BLaER1 treated with 17β-estradiol and CSF1 and Interleukin-3, amounts not matched to agents 10 nM and 100 nM (cell line): ENCODE measurements at regions not wholly inside any gene's neighbourhood (a gene's known extent, or its start where the extent isn't known, plus 50 kb on each side); places are given as distances from the start of the nearest gene placed in this dataset.

Experiments used
- H3K27ac ChIP-seq, 11 experiments: shearing (Covaris generic); formaldehyde crosslinking; 2 replicates each; pipeline ENCODE4 v1.8.1; 2022
- H3K27me3 ChIP-seq, 11 experiments: shearing (Covaris generic); formaldehyde crosslinking; 2 replicates each; pipeline ENCODE4 v1.8.1; 2022
- H3K36me3 ChIP-seq, 11 experiments: shearing (Covaris generic); formaldehyde crosslinking; 2 replicates each; pipeline ENCODE4 v1.8.1; 2022
- H3K4me1 ChIP-seq, 10 experiments: shearing (Covaris generic); formaldehyde crosslinking; 2 replicates each; pipeline ENCODE4 v1.8.1; 2022
- H3K4me2 ChIP-seq, 11 experiments: shearing (Covaris generic); formaldehyde crosslinking; 2 replicates each; pipeline ENCODE4 v1.8.1; 2022
- H3K4me3 ChIP-seq, 10 experiments: shearing (Covaris generic); formaldehyde crosslinking; 2 replicates each; pipeline ENCODE4 v1.8.1; 2022
- H3K9ac ChIP-seq, 11 experiments: shearing (Covaris generic); formaldehyde crosslinking; 2 replicates each; pipeline ENCODE4 v1.8.1; 2022
- H3K9me3 ChIP-seq, 11 experiments: shearing (Covaris generic); formaldehyde crosslinking; replicated peaks in 1 of 11; 2 replicates each; pipeline ENCODE4 v1.8.1; 2022
- H4K20me1 ChIP-seq, 11 experiments: shearing (Covaris generic); formaldehyde crosslinking; 2 replicates each; pipeline ENCODE4 v1.8.1; 2022
- Cebpa-rat ChIP-seq, 11 experiments: shearing (Covaris generic); IDR thresholded peaks; 2 replicates each; pipeline ENCODE4 v1.8.1; 2022

DNA sequence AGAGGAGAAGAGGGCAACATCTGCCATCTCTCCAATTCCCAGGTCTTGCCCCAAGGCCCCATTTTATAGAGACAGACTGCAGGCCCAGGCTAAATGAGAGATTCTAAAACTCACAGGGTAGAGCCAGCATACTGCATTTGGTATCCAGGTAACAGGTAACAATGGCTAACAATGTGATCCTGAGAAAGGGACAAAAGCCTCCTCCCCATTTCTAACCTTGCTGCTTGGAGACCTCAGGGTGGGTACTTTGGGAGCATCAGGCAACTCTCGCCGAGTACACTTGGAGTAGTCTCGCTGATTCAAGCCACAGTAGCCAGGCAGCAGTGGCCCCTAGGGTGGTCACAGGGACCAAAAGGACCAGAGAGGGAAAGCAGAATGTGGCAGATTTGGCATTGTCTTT is 162.6 kb upstream of the PLEKHA5 start:
- H3K9me3 ChIP-seq = no peaks in the 10 kb centered on the region
- no peaks in the 10 kb centered on the region for H3K36me3 ChIP-seq
- no peak overlapping the region for H3K27ac ChIP-seq
- no peak for TF ChIP-seq Cebpa-rat (IDR thresholded peaks at IDR 0.05)
- no peak overlapping the region for H3K9ac ChIP-seq
- no peaks in the 10 kb centered on the region for H3K4me1 ChIP-seq
- no peak overlapping the region for H3K4me3 ChIP-seq
- no peak overlapping the region for H3K4me2 ChIP-seq
- H4K20me1 ChIP-seq = no peaks in the 10 kb centered on the region; a peak in 1 of 22 replicates
- no peaks in the 10 kb centered on the region for H3K27me3 ChIP-seq

DNA sequence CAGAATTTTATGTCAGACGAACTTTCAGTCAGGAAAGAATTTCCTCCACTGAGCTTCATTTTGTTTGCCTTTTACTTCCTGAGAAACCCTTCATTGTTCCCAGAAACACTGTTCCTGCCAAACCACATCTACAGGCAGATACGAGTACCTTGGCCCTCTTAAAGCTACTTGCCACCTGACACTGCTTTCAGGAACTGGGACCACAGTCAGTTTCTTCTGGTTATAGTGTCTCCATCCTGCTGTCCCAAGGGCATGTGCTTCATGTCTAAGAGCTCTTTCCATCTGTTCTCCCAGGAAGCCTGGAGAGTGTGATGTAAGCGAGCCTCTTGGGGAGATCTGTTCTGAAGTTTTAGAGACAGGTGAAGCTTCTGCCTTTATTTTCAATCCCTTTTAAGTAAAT is 161.7 kb upstream of the PLEKHA5 start:
- H3K4me3 ChIP-seq = no peak overlapping the region
- H3K4me2 ChIP-seq = no peak overlapping the region
- H3K27ac ChIP-seq = no peak overlapping the region
- H3K27me3 ChIP-seq = no peaks in the 10 kb centered on the region
- no peak overlapping the region for H3K9ac ChIP-seq
- H3K9me3 ChIP-seq = no peaks in the 10 kb centered on the region
- H3K36me3 ChIP-seq = no peaks in the 10 kb centered on the region
- TF ChIP-seq Cebpa-rat (IDR thresholded peaks at IDR 0.05) = no peak
- H3K4me1 ChIP-seq = no peaks in the 10 kb centered on the region
- H4K20me1 ChIP-seq = no peaks in the 10 kb centered on the region; a peak in 1 of 22 replicates

DNA sequence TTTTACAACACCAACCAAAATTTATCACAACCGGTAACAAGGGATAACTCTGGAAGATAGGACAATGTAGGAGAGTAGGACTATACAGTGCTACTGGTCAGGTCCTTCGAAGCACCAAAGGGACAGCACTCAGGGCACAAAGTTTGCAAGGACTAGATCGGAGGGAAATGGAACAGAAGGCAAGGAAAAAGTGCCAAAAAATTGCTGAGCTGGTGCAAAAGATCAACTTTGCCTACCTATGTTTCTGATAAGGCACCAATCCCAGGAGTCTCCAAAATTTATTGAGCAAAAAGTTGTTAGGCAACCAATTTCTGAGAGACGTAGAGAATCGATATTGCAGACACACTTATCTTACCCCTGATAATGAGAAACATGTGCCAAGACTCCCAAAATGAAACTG is 160.0 kb upstream of the PLEKHA5 start:
- Histone ChIP-seq H3K4me2 (no peak overlapping the region), H3K4me1 (no peaks in the 10 kb centered on the region), H3K36me3 (no peaks in the 10 kb centered on the region), H3K9me3 (no peaks in the 10 kb centered on the region), H3K27me3 (no peaks in the 10 kb centered on the region), H4K20me1 (no peaks in the 10 kb centered on the region; a peak in 1 of 22 replicates), H3K4me3 (no peak overlapping the region), H3K27ac (no peak overlapping the region), H3K9ac (no peak overlapping the region)
- TF ChIP-seq Cebpa-rat (IDR thresholded peaks at IDR 0.05) = no peak

DNA sequence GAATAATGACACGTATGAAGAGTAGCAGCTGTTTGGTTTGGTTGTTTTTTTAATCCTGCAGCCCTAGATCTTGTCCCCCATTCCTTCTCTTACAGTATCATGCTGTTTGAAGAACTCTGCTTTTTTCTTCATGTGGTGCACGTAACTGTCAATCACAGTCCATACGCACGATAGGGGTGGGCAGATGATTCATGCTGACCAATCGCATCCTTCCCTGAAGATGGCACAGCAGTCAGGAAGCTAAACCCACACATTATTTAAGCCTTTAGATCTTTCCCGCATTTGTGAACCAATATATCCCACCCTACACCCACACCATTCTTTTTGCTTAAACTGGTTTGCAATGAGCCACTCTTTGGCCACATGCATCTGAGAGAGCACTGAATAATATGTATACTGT is 158.9 kb upstream of the PLEKHA5 start:
- H3K9ac ChIP-seq = no peak overlapping the region
- no peak overlapping the region for H3K4me2 ChIP-seq
- no peaks in the 10 kb centered on the region for H3K36me3 ChIP-seq
- H3K27me3 ChIP-seq = no peaks in the 10 kb centered on the region
- H3K4me1 ChIP-seq = no peaks in the 10 kb centered on the region
- no peaks in the 10 kb centered on the region for H3K9me3 ChIP-seq
- TF ChIP-seq Cebpa-rat (IDR thresholded peaks at IDR 0.05) = no peak
- no peaks in the 10 kb centered on the region for H4K20me1 ChIP-seq
- no peak overlapping the region for H3K27ac ChIP-seq
- H3K4me3 ChIP-seq = no peak overlapping the region

DNA sequence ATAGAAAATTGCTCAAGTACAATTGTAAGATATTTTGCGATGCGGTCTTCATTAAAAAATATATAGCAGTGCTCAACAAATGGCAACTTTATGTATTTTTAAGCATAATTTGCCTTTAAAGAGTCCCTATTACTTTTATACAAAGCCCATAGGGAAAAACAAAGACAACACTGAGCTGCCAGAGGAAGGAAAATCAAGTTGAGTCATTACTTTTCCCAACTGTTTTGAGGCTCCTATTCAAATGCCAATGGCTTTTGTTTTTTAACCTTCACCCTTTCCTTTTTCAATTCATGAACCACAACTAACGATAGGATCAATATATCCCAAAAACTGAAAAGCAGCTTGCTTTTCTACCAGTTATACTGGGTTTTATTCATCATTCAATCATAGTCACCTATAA is 157.6 kb upstream of the PLEKHA5 start:
- no peak for TF ChIP-seq Cebpa-rat (IDR thresholded peaks at IDR 0.05)
- no peaks in the 10 kb centered on the region for H4K20me1 ChIP-seq
- H3K27me3 ChIP-seq = no peaks in the 10 kb centered on the region
- H3K4me1 ChIP-seq = no peaks in the 10 kb centered on the region
- no peak overlapping the region for H3K9ac ChIP-seq
- no peaks in the 10 kb centered on the region for H3K36me3 ChIP-seq
- H3K27ac ChIP-seq = no peak overlapping the region
- H3K9me3 ChIP-seq = no peaks in the 10 kb centered on the region
- no peak overlapping the region for H3K4me2 ChIP-seq
- H3K4me3 ChIP-seq = no peak overlapping the region

DNA sequence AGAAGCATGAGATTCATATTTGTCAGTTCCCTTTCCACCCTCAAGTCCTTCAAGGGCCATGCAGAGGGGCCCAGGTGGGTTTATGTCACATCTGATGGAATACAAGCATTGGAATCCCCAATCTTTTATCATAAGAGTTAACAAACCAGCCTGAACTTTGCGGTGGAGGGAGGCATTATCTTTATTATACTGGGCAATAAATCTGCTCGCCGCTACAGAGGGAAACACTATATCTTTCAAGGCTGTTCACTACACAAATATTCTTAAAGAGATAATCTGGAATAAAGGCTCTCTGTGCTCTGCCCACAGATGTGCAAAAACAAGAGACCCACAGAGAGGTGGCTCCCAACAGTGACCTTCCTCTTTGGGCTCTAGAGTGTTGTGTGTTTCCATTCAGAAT is 153.6 kb upstream of the PLEKHA5 start:
- Histone ChIP-seq H3K9ac (no peak overlapping the region), H4K20me1 (no peaks in the 10 kb centered on the region), H3K9me3 (peaks cover 0 to 14% (median 8%) of the 10 kb centered on the region in 11 experiments; a peak in 12 of 22 replicates), H3K4me1 (no peaks in the 10 kb centered on the region), H3K27me3 (no peaks in the 10 kb centered on the region), H3K4me3 (no peak overlapping the region), H3K27ac (no peak overlapping the region), H3K36me3 (no peaks in the 10 kb centered on the region), H3K4me2 (no peak overlapping the region)
- TF ChIP-seq Cebpa-rat (IDR thresholded peaks at IDR 0.05) = no peak

DNA sequence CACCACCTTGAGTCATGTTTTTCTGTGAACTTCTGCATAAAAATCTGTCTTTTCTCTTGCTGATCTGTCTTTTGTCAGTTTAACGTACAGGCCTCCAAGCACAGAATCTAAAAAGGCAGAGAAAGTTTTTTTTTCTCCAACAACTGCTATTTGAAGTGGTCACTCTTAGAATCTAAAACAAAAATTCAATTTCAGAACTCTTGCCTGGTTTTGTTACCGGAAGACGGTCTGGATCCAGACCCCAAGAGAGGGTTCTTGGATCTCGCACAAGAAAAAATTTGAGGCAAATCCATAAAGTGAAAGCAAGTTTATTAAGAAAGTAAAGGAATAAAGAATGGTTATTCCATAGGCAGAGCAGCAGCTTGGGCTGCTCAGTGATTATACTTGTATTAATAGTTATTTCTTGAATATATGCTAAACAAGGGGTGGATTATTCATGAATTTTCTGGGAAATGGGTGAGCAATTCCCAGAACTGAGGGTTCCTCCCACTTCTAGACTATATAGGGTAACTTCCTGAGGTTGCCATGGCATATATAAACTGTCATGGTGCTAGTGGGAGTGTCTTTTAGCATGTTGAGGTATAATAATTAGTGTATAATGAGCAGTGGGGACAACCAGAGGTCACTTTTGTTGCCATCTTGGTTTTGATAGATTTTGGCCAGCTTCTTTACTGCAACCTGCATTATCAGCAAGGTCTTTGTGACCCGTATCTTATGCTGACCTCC is 150.0 kb upstream of the PLEKHA5 start:
- Histone ChIP-seq H3K9ac (no peak overlapping the region), H3K4me1 (no peaks in the 10 kb centered on the region), H3K9me3 (peaks cover 0 to 14% (median 8%) of the 10 kb centered on the region in 11 experiments; a peak in 13 of 22 replicates), H3K27ac (no peak overlapping the region), H3K27me3 (no peaks in the 10 kb centered on the region), H3K4me2 (no peak overlapping the region), H4K20me1 (no peaks in the 10 kb centered on the region), H3K36me3 (no peaks in the 10 kb centered on the region), H3K4me3 (no peak overlapping the region)
- no peak for TF ChIP-seq Cebpa-rat (IDR thresholded peaks at IDR 0.05)

DNA sequence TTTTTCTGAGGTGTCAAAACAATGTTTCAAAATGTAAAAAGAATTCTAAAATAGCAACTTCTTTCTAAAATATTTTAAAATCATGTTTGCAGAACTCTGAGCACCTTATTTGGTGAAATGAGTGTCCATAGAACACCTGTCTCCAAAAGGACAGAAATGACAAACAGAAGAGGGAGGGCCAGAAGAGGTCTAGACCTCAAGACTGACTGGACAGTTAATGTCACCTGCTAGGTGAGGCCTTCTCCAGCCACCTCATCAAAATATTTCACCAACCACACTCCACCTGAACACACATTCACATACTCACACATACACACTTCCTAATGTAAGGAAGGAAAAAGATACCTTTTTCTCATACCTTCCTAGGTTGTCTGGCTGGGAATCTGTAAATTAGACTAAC is 147.8 kb upstream of the PLEKHA5 start:
- no peaks in the 10 kb centered on the region for H3K36me3 ChIP-seq
- no peaks in the 10 kb centered on the region for H4K20me1 ChIP-seq
- H3K9ac ChIP-seq = no peak overlapping the region
- H3K4me2 ChIP-seq = no peak overlapping the region
- peaks cover 0 to 14% (median 8%) of the 10 kb centered on the region in 11 experiments; a peak in 13 of 22 replicates for H3K9me3 ChIP-seq
- no peak for TF ChIP-seq Cebpa-rat (IDR thresholded peaks at IDR 0.05)
- H3K27ac ChIP-seq = no peak overlapping the region
- no peak overlapping the region for H3K4me3 ChIP-seq
- H3K27me3 ChIP-seq = no peaks in the 10 kb centered on the region
- no peaks in the 10 kb centered on the region for H3K4me1 ChIP-seq

DNA sequence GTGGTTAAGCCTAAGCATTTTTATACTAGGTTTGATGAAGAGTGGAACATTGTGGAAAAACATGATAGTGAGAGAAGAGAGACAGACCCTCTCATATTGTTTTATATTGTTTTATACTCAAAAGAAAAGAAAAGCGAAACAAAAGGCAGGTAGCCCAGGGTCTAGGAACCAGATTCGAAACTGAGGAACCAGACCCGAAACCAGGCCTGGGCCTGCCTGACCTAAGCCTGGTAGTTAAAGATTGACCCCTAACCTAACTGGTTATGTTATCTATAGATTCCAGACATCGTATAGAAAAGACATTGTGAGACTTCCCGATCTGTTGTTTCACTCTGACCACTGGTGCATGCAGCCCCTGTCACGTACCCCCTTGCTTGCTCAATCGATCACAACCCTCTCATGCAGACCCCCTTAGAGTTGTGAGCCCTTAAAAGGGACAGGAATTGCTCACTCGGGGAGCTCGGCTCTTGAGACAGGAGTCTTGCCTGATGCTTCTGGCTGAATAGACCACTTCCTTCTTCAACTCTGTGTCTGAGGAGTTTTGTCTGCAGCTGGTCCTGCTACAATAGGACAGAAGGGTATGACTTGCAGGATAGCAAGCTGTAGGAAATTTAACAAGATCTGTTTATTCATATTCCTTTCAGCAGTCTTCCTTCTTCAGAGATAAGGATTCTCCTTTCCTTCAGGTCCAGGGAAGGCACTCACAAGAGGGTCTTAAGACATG is 147.1 kb upstream of the PLEKHA5 start:
- Histone ChIP-seq H3K36me3 (no peaks in the 10 kb centered on the region), H3K4me1 (no peaks in the 10 kb centered on the region), H3K27ac (no peak overlapping the region), H4K20me1 (no peaks in the 10 kb centered on the region), H3K9ac (no peak overlapping the region), H3K9me3 (peaks cover 0 to 14% (median 8%) of the 10 kb centered on the region in 11 experiments; a peak in 13 of 22 replicates), H3K27me3 (no peaks in the 10 kb centered on the region), H3K4me2 (no peak overlapping the region), H3K4me3 (no peak overlapping the region)
- TF ChIP-seq Cebpa-rat (IDR thresholded peaks at IDR 0.05) = no peak

DNA sequence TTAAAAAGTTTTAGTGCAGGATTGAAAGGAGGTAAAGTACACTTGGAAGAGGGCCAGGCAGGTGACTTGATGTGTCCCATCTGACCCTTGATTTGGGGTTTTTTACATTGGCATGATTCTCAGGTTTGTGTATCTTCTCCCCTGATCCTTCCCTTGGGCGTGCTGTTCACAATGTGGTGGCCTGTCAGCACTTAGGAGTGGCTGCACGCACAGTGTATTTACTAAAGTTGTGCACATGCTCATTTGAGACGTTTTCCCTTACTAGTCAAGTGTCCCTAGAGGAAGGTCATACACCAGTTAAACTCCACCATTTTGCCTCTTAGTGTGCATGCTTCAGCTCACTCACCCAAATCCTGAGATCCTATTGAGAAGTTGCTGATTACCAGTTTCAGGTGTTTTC is 145.7 kb upstream of the PLEKHA5 start:
- Histone ChIP-seq H3K9ac (no peak overlapping the region), H3K4me1 (no peaks in the 10 kb centered on the region), H3K4me2 (no peak overlapping the region), H4K20me1 (no peaks in the 10 kb centered on the region), H3K27me3 (no peaks in the 10 kb centered on the region), H3K36me3 (no peaks in the 10 kb centered on the region), H3K27ac (no peak overlapping the region), H3K4me3 (no peak overlapping the region), H3K9me3 (peaks cover 0 to 1% (median 0%) of the 10 kb centered on the region in 11 experiments; a peak in 1 of 22 replicates)
- TF ChIP-seq Cebpa-rat (IDR thresholded peaks at IDR 0.05) = no peak
